Astrocyte (in vitro differentiated cells and primary cell): ENCODE measurements at regions not wholly inside any gene's neighbourhood (a gene's known extent, or its start where the extent isn't known, plus 50 kb on each side); places are given as distances from the start of the nearest gene placed in this dataset.

Source experiments
- EZH2 ChIP-seq: IDR thresholded peaks from 2 replicates; pipeline ENCODE4 v1.6.1; 2012; ENCODE audit warnings: mild to moderate bottlenecking, low read length, inconsistent platforms; ENCODE audit not compliant: insufficient read depth
- TF ChIP-seq, protein P1 (sequence below): IDR thresholded peaks from 2 replicates; pipeline ENCODE4 v1.5.1; 2011; ENCODE audit warnings: low read depth, mild to moderate bottlenecking, inconsistent platforms, low read length, moderate library complexity; ENCODE audit not compliant: insufficient read depth

DNA sequence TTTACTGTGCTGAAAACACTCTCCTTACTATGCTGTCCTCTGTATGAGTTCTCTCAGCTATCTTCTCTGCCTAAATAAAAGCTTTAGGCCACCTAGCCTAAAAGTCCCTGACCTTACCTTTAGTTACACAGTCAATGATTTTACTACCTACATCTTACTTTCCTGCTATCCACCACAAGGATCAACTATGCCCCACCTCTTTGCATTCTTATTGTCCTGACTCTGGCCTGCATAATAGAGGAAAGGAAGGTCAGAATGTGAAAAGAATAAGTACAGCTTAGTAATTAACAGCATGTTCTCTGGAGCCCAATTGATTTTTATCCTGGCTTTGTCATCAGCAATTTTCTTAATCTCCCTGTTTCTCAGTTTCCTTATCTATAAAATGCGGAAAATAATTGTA is 1257.8 kb downstream of the RPA4 start:
- TF ChIP-seq, protein P1, sequence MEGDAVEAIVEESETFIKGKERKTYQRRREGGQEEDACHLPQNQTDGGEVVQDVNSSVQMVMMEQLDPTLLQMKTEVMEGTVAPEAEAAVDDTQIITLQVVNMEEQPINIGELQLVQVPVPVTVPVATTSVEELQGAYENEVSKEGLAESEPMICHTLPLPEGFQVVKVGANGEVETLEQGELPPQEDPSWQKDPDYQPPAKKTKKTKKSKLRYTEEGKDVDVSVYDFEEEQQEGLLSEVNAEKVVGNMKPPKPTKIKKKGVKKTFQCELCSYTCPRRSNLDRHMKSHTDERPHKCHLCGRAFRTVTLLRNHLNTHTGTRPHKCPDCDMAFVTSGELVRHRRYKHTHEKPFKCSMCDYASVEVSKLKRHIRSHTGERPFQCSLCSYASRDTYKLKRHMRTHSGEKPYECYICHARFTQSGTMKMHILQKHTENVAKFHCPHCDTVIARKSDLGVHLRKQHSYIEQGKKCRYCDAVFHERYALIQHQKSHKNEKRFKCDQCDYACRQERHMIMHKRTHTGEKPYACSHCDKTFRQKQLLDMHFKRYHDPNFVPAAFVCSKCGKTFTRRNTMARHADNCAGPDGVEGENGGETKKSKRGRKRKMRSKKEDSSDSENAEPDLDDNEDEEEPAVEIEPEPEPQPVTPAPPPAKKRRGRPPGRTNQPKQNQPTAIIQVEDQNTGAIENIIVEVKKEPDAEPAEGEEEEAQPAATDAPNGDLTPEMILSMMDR, result no peak
- no peak for TF ChIP-seq EZH2
